Gastroesophageal sphincter (tissue), 3 donors: ENCODE measurements at regions not wholly inside any gene's neighbourhood (a gene's known extent, or its start where the extent isn't known, plus 50 kb on each side); places are given as distances from the start of the nearest gene placed in this dataset.

ENCODE experiments used
- POLR2A ChIP-seq, 2 donors: fragments of 450-650 bp; IDR thresholded peaks; one replicate each; pipeline ENCODE4 v1.6.1; 2017; ENCODE audit warnings: antibody characterized with exemption in 2 of 2, mild to moderate bottlenecking in 2 of 2, moderate library complexity in 1 of 2
- TF ChIP-seq, protein P1 (sequence below), 4 experiments: fragments of 200-600 bp in 2 of 4; fragments of 450-650 bp in 2 of 4; sonication (generic) in 1 of 4; IDR thresholded peaks; one replicate each; pipeline ENCODE4 v1.5.1; 2017 to 2019; ENCODE audit warnings: antibody characterized with exemption in 4 of 4, mild to moderate bottlenecking in 2 of 4, moderate library complexity in 2 of 4

DNA sequence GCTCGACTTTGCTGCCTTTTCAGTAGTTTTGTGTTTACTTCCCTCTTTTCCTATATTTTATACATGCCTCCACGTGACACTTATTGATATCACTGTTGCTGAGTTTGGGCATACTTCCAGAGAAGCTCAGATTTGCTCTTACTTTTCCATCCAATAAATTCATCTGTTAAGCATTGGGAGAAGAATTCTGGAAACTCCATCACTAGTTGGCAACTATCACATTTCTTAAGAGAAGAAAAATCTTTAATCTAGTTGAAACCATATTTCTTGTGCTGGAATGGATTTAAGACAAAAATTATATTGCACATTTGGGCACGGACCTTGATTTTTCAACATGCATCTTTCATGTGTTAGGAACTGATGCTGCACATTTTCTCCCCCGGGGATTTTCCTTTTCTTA, 52.6 kb upstream of the CPO start:
- TF ChIP-seq POLR2A (IDR thresholded peaks at IDR 0.05), result no peak
- TF ChIP-seq, protein P1, sequence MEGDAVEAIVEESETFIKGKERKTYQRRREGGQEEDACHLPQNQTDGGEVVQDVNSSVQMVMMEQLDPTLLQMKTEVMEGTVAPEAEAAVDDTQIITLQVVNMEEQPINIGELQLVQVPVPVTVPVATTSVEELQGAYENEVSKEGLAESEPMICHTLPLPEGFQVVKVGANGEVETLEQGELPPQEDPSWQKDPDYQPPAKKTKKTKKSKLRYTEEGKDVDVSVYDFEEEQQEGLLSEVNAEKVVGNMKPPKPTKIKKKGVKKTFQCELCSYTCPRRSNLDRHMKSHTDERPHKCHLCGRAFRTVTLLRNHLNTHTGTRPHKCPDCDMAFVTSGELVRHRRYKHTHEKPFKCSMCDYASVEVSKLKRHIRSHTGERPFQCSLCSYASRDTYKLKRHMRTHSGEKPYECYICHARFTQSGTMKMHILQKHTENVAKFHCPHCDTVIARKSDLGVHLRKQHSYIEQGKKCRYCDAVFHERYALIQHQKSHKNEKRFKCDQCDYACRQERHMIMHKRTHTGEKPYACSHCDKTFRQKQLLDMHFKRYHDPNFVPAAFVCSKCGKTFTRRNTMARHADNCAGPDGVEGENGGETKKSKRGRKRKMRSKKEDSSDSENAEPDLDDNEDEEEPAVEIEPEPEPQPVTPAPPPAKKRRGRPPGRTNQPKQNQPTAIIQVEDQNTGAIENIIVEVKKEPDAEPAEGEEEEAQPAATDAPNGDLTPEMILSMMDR (IDR thresholded peaks at IDR 0.05), result no peak
